HG02642 (cell line): ENCODE measurements at regions not wholly inside any gene's neighbourhood (a gene's known extent, or its start where the extent isn't known, plus 50 kb on each side); places are given as distances from the start of the nearest gene placed in this dataset.

Experiments
- ATAC-seq: cut with Tn5 transposase; IDR thresholded peaks from one replicate; pipeline ENCODE4 v1.9.1; 2021; ENCODE audit warnings: mild to moderate bottlenecking; ENCODE audit not compliant: unreplicated experiment, poor library complexity

GRCh38 chrX:10076765-10077164 is 80.0 kb upstream of the CLCN4 start:
- no peak for ATAC-seq

- no peak for ATAC-seq
Measured at GRCh38 chrX:10077425-10078188, 79.2 kb upstream of the CLCN4 start.

- ATAC-seq, result no peak
Measured at GRCh38 chrX:10078266-10078665, 78.5 kb upstream of the CLCN4 start.

GRCh38 chrX:10079231-10079630 is 77.5 kb upstream of the CLCN4 start:
- ATAC-seq, result no peak

- ATAC-seq, result no peak
Measured at GRCh38 chrX:10083809-10084208, 73.0 kb upstream of the CLCN4 start.

- ATAC-seq, result no peak
Measured at GRCh38 chrX:10085223-10085622, 71.6 kb upstream of the CLCN4 start.

GRCh38 chrX:10086676-10087075 is 70.1 kb upstream of the CLCN4 start:
- ATAC-seq, result no peak

- ATAC-seq, result no peak
Measured at GRCh38 chrX:10087391-10087790, 69.4 kb upstream of the CLCN4 start.

- no peak for ATAC-seq
Measured at GRCh38 chrX:10089378-10089795, 67.4 kb upstream of the CLCN4 start.

GRCh38 chrX:10090319-10090718 is 66.5 kb upstream of the CLCN4 start:
- ATAC-seq, result no peak

GRCh38 chrX:10095246-10095645 is 61.5 kb upstream of the CLCN4 start:
- no peak for ATAC-seq

- no peak for ATAC-seq
Measured at GRCh38 chrX:10095698-10096432, 60.9 kb upstream of the CLCN4 start.

GRCh38 chrX:10098270-10098713 is 58.5 kb upstream of the CLCN4 start:
- ATAC-seq, result peak; percentile 82

GRCh38 chrX:10099411-10099810 is 57.4 kb upstream of the CLCN4 start:
- ATAC-seq, result no peak

GRCh38 chrX:10101269-10101668 is 55.5 kb upstream of the CLCN4 start:
- no peak for ATAC-seq

GRCh38 chrX:10102046-10102704 is 54.6 kb upstream of the CLCN4 start:
- no peak for ATAC-seq

- ATAC-seq, result no peak
Measured at GRCh38 chrX:10103023-10103422, 53.8 kb upstream of the CLCN4 start.

- ATAC-seq, result no peak
Measured at GRCh38 chrX:10104958-10105658, 51.7 kb upstream of the CLCN4 start.

- peak; percentile 49 for ATAC-seq
Measured at GRCh38 chrX:10106806-10107205, 50.0 kb upstream of the CLCN4 start.
